Skeletal muscle tissue (tissue), 3 donors: ENCODE measurements at regions not wholly inside any gene's neighbourhood (a gene's known extent, or its start where the extent isn't known, plus 50 kb on each side); places are given as distances from the start of the nearest gene placed in this dataset.
"Not testable (repeated sequence)": the region's sequence is repeated elsewhere in the genome, so short reads cannot be mapped to it uniquely, and the experiment has no call there.

Experiments
- H3K27ac ChIP-seq: one replicate; pipeline ENCODE4 v1.7.0; 2013; ENCODE audit warnings: mild to moderate bottlenecking, low read depth, low read length, inconsistent platforms
- H3K27me3 ChIP-seq, 3 donors: one replicate each; pipeline ENCODE4 v1.7.0; 2013; ENCODE audit warnings: low read length in 3 of 3; ENCODE audit not compliant: control insufficient read depth in 3 of 3, insufficient read depth in 3 of 3
- H3K36me3 ChIP-seq, 3 donors: one replicate each; pipeline ENCODE4 v1.7.0; 2013; ENCODE audit warnings: low read length in 3 of 3; ENCODE audit not compliant: control insufficient read depth in 3 of 3, insufficient read depth in 3 of 3
- H3K4me1 ChIP-seq, 3 donors: one replicate each; pipeline ENCODE4 v1.7.0; 2013; ENCODE audit warnings: low read length in 3 of 3, mild to moderate bottlenecking in 3 of 3; ENCODE audit not compliant: control insufficient read depth in 3 of 3, insufficient read depth in 3 of 3
- H3K4me3 ChIP-seq, 3 donors: one replicate each; pipeline ENCODE4 v1.7.0; 2013; ENCODE audit warnings: low read length in 3 of 3
- H3K9ac ChIP-seq, 3 donors: one replicate each; pipeline ENCODE4 v1.7.0; 2013; ENCODE audit warnings: low read length in 3 of 3, mild to moderate bottlenecking in 3 of 3, moderate library complexity in 2 of 3, low read depth in 1 of 3
- H3K9me3 ChIP-seq, 3 donors: one replicate each; pipeline ENCODE4 v1.7.0; 2013; ENCODE audit warnings: low read length in 3 of 3; ENCODE audit not compliant: control insufficient read depth in 3 of 3
- donor health status: Osteomylitis.

DNA sequence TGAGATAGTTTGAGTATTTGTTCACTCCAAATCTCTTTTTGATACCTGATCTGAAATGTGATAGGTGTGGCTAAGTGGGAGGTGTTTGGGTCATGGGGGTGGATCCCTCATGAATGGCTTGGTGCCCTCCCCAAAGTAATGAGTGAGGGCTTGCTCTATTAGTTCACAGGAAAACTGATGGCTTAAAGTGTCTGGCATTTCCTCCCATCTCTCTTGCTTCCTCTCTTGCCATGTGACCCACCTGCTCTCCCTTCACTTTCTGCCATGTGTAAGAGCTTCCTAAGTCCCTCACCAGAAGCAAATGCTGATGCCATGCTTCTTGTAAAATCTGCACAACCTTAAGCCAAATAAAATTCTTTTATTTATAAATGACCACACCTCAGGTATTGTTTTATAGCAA is 61.1 kb downstream of the MAD2L1 start:
- H3K4me3 ChIP-seq: no peak overlapping the region
- H3K9ac ChIP-seq: no peak overlapping the region
- H3K27ac ChIP-seq: no peak overlapping the region
- H3K27me3 ChIP-seq: no peaks in the 10 kb centered on the region
- H3K9me3 ChIP-seq: peaks cover 0 to 4% (median 0%) of the 10 kb centered on the region in 3 donors
- H3K36me3 ChIP-seq: no peaks in the 10 kb centered on the region
- no peaks in the 10 kb centered on the region for H3K4me1 ChIP-seq

DNA sequence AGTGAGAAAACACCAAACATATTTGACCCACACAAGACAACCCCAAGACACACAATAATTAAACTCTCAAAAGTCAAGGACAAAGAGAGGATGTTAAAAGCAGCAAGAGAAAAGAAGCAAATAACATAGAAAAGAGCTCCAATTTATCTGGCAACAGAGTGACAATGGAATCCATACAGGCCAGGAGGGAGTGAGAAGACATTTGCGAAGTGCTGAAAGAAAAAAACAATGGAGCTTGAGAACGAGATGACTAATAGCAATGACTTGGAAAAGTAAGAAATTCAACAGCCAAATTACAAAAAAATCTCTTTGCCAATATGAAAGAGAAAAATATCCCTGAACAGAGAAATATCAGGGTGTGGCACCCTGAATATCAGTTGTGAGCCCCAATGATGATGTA is 61.6 kb downstream of the MAD2L1 start:
- H3K27ac ChIP-seq: no peak overlapping the region
- H3K9ac ChIP-seq: no peak overlapping the region
- no peaks in the 10 kb centered on the region for H3K27me3 ChIP-seq
- H3K4me1 ChIP-seq: no peaks in the 10 kb centered on the region
- H3K4me3 ChIP-seq: no peak overlapping the region
- no peaks in the 10 kb centered on the region for H3K36me3 ChIP-seq
- H3K9me3 ChIP-seq: peaks cover 0 to 4% (median 0%) of the 10 kb centered on the region in 3 donors

DNA sequence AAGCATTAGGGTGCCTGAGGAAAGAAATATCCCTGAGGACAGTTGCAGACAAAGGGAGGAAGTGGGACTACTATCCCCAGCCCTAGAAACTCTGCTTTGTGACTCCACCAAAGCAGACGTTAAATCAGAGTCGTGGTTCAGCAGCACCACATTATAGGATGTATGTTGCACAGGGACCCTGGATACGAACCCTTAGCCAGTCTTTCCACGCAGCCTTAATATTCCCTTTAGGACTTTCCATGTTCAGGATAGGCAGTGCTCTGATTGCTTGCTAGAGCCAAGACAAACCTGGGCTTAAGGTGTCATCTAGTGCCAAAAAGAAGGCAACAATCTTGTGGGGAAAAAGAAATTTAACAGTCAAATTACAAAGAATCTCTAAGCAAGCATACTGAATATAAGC is 62.6 kb downstream of the MAD2L1 start:
- Histone ChIP-seq H3K4me3 (no peak overlapping the region), H3K9me3 (peaks cover 0 to 4% (median 0%) of the 10 kb centered on the region in 3 donors), H3K27ac (no peak overlapping the region), H3K36me3 (no peaks in the 10 kb centered on the region), H3K9ac (no peak overlapping the region), H3K4me1 (no peaks in the 10 kb centered on the region), H3K27me3 (no peaks in the 10 kb centered on the region)

DNA sequence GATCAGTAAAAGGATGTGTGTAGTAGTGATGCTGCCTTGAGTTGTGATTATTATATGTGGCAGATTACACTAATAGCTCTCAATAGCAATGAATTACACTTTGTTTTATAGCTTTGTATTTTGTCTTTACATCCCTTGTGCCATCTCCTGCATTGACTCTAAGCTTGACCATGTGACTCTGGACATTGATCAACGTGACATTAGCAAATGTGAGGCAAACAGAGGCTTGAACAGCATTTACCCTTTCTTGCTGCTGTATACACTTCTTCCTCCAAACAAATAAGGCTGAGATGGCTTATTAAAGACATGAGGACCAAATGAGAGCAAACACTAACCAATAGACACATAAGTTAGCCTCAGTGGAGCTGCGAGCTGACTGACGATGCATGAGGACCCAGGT is 63.5 kb downstream of the MAD2L1 start:
- Histone ChIP-seq H3K36me3 (no peaks in the 10 kb centered on the region), H3K27ac (no peak overlapping the region), H3K9me3 (peaks cover 0 to 4% (median 0%) of the 10 kb centered on the region in 3 donors), H3K4me3 (no peak overlapping the region), H3K27me3 (no peaks in the 10 kb centered on the region), H3K9ac (no peak overlapping the region), H3K4me1 (no peaks in the 10 kb centered on the region)

DNA sequence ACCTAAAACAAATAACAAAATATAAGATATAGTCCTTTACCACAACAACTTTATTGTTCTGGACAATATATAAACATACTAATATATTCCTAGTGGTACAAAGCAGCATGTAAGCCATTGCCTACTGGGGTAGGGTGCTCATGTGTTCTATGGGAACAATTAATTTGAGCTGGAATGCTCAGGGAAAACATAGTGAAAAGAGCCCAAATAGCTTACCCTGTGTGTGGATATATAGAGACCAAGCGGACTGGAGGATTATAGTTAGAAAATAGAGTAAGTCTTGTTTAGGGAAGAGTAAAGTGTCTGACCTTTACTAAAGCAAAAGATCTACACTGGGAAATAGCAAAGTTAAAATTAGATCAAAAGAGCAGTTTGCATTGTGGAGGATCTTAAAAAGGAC is 64.8 kb downstream of the MAD2L1 start:
- Histone ChIP-seq H3K27me3 (no peaks in the 10 kb centered on the region), H3K9ac (no peak overlapping the region), H3K4me3 (no peak overlapping the region), H3K27ac (no peak overlapping the region), H3K4me1 (no peaks in the 10 kb centered on the region), H3K36me3 (no peaks in the 10 kb centered on the region), H3K9me3 (peaks cover 0 to 4% (median 0%) of the 10 kb centered on the region in 3 donors)

DNA sequence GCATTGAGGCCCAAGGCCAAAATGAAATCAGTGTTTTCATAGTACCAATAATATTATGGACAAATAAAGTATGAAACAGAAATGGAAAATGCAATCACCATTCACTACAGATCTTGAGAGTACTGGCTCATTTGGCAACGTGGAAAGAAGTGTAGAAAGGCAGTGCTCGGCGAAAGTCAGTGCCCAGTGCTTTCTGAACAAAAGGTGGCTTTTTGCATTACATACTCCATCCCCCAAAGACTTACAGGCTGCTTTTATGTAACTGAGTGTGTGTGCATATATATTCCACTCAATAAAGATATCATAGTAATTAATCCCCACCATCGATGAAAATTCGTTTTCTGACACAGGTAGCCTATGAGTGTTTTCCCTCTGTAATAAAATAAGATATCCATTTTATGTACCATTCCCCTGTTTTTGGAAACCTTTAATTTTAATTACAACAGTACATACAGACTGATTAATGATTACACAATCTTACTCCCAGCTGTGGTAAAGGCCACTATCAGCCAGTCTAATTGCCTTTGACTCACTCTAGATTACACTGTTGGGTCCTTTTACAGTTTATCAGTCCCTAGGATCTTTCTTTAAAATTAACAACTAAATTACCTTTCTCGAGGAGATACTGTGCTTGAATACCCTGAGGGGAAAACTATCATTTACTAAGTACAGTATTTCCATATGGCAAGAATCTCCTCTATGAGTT is 65.9 kb downstream of the MAD2L1 start:
- Histone ChIP-seq H3K9ac (no peak overlapping the region), H3K4me3 (no peak overlapping the region), H3K4me1 (no peaks in the 10 kb centered on the region), H3K27ac (no peak overlapping the region), H3K9me3 (peaks cover 0 to 4% (median 0%) of the 10 kb centered on the region in 3 donors), H3K36me3 (no peaks in the 10 kb centered on the region), H3K27me3 (no peaks in the 10 kb centered on the region)

DNA sequence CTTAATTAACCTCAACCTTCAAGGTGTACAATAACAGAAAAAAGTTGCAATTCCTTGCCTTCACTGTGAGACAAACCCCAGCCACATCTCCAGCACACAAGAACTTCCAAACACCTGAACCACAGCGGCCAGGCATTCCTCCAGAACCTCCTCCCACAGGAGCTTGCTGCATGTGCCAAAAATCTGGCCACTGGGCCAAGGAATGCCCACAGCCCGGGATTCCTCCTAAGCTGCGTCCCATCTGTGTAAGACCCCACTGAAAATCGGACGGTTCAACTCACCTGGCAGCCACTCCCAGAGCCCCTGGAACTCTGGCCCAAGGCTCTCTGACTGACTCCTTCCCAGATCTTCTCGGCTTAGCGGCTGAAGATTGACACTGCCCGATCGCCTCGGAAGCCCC is 70.6 kb downstream of the MAD2L1 start:
- H3K9me3 ChIP-seq, H3K27me3 ChIP-seq, H3K4me1 ChIP-seq, H3K36me3 ChIP-seq, H3K9ac ChIP-seq, H3K4me3 ChIP-seq, H3K27ac ChIP-seq: not testable (repeated sequence)

DNA sequence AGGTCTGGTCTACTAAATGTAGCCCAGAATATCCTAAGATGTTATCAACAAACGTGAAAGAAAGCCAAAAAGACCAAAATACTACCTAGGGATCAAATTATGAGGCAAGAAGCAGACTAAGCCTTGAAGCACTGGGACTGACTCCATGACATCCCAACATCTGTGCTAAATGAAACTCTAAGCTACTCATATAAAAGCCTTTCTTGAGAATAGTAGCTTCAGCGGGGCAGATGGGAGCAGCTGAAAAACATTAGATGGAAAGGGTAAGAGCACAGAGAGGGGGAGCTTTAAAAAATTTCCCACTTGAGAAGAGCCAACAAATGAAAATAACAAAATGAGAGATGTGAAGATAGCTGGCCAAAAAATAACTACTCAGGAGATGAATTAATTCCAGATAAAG is 81.7 kb downstream of the MAD2L1 start:
- Histone ChIP-seq H3K4me1 (no peaks in the 10 kb centered on the region), H3K27ac (no peak overlapping the region), H3K9me3 (no peaks in the 10 kb centered on the region), H3K36me3 (no peaks in the 10 kb centered on the region), H3K27me3 (no peaks in the 10 kb centered on the region), H3K9ac (no peak overlapping the region), H3K4me3 (no peak overlapping the region)

DNA sequence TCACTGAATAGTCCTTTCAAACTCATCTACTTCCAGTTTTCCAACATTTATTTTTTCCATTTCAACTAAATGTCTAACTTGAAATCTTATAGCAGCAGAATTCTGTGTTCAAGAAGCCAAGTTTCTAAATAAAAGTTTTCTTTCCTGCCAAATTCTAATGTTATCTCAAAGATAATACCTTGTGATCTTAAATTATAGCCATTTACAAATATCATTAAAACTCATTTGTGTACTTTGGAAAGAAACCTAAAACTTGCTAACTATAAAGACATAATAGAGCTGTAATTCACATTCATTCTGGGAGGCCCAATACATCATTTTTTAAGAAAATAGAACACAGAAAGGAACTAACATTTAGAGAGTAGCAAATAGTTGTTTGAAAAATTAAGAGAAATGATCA is 83.9 kb downstream of the MAD2L1 start:
- no peaks in the 10 kb centered on the region for H3K27me3 ChIP-seq
- no peak overlapping the region for H3K9ac ChIP-seq
- H3K36me3 ChIP-seq: no peaks in the 10 kb centered on the region
- H3K4me3 ChIP-seq: no peak overlapping the region
- no peaks in the 10 kb centered on the region for H3K4me1 ChIP-seq
- no peak overlapping the region for H3K27ac ChIP-seq
- H3K9me3 ChIP-seq: no peaks in the 10 kb centered on the region

DNA sequence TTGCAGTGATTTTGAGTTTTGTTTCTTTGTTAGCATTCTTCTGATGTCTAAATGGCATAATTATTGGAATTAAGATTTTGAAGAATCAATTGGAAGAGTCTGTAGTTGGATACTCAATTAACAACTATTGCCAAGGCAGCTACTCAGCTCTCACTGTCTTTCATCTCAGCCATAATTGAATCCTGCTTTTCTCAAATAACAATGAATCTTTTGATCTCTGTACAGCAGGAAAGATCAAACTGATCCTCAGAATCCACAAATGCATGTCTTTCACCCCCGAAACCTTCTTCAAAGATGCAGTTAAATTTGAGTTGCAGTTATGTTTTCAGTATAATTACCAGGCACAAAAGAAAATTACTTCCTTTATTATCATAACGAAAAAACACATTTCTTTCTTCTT is 86.2 kb downstream of the MAD2L1 start:
- no peaks in the 10 kb centered on the region for H3K36me3 ChIP-seq
- no peaks in the 10 kb centered on the region for H3K4me1 ChIP-seq
- H3K27ac ChIP-seq: no peak overlapping the region
- no peaks in the 10 kb centered on the region for H3K27me3 ChIP-seq
- no peaks in the 10 kb centered on the region for H3K9me3 ChIP-seq
- H3K9ac ChIP-seq: no peak overlapping the region
- H3K4me3 ChIP-seq: no peak overlapping the region
